GM20000 (cell line): ENCODE measurements at regions not wholly inside any gene's neighbourhood (a gene's known extent, or its start where the extent isn't known, plus 50 kb on each side); places are given as distances from the start of the nearest gene placed in this dataset.

ENCODE experiments used
- DNase-seq: peaks from one replicate; pipeline ENCODE4 v3.0.0; 2012; ENCODE audit warnings: low spot score
- TF ChIP-seq, protein P1 (sequence below): IDR thresholded peaks from 2 replicates; pipeline ENCODE4 v1.5.1; 2012; ENCODE audit warnings: mild to moderate bottlenecking, control low read depth; ENCODE audit errors: extremely low read depth, missing control alignments

DNA sequence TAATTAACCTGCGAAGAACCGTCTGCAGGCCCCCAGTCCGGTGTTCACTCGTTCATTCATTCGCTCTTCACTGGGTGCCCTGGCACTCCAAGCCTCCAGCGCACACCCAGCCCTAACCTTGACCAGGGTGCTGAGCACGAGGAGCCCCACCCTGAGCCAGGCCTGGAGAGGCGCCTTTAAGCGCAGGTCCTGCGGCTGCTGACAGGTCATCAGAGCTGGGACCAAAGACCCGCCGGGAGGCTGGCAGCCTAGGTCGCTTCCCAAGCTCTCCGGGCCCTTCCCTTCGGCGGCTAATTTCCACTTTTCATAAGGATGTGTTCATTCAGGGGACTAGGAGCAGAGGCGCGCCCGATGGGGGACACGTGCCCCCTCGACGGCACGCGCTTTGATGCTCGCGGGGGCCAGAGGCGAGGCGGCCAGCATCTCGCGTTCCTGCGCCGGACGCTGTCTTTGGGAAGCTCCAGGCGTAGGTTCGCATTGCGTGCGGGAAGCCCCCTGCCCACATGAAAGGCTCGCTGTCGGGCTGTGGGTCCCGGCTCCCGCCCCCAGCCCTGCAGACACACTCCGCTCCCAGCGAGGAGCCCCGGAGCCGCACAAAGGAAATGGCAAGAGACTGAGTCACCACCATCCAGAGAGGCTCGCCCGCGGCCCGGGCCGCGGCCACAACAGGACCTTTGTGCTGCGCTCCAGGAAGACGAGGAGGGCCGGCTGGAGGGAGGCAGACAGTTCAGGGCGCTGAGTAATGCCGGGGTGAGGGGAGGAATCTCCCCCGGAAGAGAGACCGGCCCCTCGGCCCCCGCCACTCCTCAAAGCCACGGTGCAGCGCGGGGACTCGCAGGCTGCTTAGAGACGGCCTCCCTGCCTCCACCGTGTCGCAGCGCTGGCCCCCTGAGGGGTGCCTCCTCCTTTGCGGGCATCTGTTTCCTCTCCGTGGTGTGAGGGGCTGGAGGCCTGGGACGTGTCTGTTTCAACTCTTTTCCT, 266.4 kb upstream of the HES1 start:
- DNase-seq = no peak
- TF ChIP-seq, protein P1, sequence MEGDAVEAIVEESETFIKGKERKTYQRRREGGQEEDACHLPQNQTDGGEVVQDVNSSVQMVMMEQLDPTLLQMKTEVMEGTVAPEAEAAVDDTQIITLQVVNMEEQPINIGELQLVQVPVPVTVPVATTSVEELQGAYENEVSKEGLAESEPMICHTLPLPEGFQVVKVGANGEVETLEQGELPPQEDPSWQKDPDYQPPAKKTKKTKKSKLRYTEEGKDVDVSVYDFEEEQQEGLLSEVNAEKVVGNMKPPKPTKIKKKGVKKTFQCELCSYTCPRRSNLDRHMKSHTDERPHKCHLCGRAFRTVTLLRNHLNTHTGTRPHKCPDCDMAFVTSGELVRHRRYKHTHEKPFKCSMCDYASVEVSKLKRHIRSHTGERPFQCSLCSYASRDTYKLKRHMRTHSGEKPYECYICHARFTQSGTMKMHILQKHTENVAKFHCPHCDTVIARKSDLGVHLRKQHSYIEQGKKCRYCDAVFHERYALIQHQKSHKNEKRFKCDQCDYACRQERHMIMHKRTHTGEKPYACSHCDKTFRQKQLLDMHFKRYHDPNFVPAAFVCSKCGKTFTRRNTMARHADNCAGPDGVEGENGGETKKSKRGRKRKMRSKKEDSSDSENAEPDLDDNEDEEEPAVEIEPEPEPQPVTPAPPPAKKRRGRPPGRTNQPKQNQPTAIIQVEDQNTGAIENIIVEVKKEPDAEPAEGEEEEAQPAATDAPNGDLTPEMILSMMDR = no peak

DNA sequence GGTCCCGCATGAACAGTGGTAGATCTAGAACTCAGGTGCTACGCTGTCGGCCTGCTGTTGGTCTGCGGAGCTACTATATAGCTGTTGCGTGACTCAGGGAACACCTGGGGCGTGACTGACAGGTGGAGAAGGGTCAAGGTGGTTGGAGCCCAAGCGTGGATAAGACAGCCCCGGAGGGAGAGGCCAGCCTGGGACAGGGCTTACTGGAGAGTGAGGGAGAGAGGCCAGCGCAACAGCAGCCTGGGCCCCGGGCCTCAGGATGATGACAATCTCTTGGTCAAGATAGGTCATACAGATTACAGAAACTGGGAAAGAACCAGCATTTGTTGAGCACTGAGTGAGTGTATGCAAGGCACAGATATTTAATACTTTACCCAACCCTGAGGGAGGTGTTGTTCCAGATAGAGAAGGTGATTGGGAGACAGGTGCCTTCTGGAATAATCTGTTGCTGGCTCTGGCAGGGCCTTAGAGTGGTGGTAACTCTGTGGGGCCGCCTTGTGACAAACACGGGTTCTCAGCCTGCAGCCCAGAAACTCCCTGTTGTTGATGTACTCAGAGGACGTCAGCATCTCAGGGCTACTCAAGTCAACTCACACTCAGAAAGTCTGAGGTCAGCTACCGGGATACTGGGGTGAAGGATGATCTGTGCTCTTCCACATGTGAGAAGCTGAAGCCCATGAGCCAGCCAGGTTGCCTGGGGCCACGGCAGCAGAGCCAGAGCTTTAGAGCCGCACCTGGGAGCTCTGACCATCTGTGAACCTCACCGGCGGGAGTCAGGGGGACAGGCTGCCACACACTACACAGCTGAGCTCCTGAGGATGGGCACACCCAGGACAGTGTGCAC, 265.4 kb upstream of the HES1 start:
- no peak for DNase-seq
- TF ChIP-seq, protein P1 = no peak

GRCh38 chr3:193871220-193871485, 264.8 kb upstream of the HES1 start:
- DNase-seq = no peak

GRCh38 chr3:193872265-193872753, 263.6 kb upstream of the HES1 start:
- DNase-seq = no peak
- TF ChIP-seq, protein P1 = no peak

More at GRCh38 chr3:193871220-193871485, 264.8 kb upstream of the HES1 start:
- TF ChIP-seq, protein P1 = no peak

DNA sequence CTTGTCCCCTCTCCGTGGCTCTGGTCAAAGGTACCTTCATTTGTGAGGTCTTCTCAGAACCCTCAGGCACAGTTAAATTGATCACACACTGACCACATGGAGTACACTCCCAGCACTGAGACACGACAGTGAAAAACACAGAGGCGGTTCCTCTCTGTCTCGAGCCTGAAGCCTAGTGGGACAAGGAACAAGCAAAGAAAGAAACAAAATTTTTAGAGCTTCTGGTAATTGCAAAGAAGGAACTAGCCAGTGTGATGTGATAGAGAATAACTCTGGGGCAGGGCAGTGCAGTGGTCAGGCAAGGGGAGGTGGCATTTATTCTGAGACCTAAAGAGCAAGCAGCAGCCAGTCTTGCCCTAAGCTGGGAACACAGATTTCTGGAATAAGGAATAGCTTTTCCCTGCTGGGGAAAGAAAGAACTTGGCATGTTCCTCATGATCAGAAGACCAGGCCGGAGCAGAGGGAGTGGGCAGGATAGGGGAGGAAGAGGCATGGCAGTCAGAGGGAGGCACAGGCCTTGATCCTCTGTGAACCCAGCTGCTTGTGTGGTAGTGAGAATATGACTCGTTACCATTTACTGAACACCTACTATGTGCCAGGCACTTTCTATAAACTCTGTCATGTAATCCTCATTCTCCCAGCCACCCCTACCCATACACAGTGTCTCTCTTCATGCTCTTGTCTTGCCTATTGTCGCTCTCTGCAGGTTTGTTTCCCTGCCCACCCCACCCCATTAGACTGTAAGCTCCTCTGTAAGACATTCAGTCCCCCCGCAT, 262.3 kb upstream of the HES1 start:
- no peak for DNase-seq
- TF ChIP-seq, protein P1 = no peak

GRCh38 chr3:193874512-193874911, 261.4 kb upstream of the HES1 start:
- DNase-seq = no peak
- TF ChIP-seq, protein P1 = no peak
